ENCODE measurements at regions not wholly inside any gene's neighbourhood (a gene's known extent, or its start where the extent isn't known, plus 50 kb on each side); places are given as distances from the start of the nearest gene placed in this dataset.

DNA sequence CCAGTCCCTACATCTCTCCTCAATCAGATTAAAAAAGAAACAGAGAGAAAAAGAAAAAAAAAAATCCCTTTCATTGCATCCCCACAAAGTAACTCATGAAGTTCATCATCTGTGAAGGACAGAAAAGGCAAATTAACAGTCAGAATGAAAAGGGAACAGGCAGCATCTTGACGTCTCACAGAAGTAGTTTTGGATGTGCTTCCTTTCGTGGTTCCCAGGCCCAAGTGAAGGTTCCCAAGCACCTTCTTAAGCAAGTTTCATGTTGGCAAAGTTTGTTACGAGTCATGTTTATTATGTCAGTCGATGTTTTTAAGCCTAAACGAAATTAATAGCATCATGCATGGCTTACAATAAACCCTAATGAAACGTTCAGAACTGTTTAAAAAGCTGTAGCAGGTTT, 475.2 kb downstream of the SETD4 start:
- ATAC-seq (no peak), DNase-seq (ENCODE audit: low read depth in 1 of 2, low spot score in 1 of 2) (no peak), FAIRE-seq (no peak)
- TF ChIP-seq CHD4 (IDR thresholded peaks at IDR 0.05; ENCODE audit: borderline replicate concordance) (no peak), NR3C1 (IDR thresholded peaks at IDR 0.05) (no peak), CBX8 (IDR thresholded peaks at IDR 0.05) (no peak), RCOR1 (IDR thresholded peaks at IDR 0.05; ENCODE audit: low read depth, low read length) (no peak), EHF (CRISPR knock-in tag; IDR thresholded peaks at IDR 0.05) (no peak), RARB (CRISPR knock-in tag; IDR thresholded peaks at IDR 0.05) (no peak), MAFK (IDR thresholded peaks at IDR 0.05; ENCODE audit: partially characterized antibody) (no peak), JUN (IDR thresholded peaks at IDR 0.05) (no peak), POLR2AphosphoS2 (conservative IDR thresholded peaks at IDR 0.05; ENCODE audit: low read length) (no peak), SREBF2 (IDR thresholded peaks at IDR 0.05) (no peak), FOSB (CRISPR knock-in tag; IDR thresholded peaks at IDR 0.05) (no peak), RAD21 (conservative IDR thresholded peaks at IDR 0.05 in 1 of 2, IDR thresholded peaks at IDR 0.05 in 1 of 2) (no peak), ZSCAN20 (CRISPR knock-in tag; IDR thresholded peaks at IDR 0.05) (no peak), FOSL2 (IDR thresholded peaks at IDR 0.05) (no peak), FOSL2 (CRISPR knock-in tag; IDR thresholded peaks at IDR 0.05) (no peak), BCL3 (IDR thresholded peaks at IDR 0.05) (no peak), KDM1A (IDR thresholded peaks at IDR 0.05; ENCODE audit: low read depth) (no peak)
- TF ChIP-seq, protein P1, sequence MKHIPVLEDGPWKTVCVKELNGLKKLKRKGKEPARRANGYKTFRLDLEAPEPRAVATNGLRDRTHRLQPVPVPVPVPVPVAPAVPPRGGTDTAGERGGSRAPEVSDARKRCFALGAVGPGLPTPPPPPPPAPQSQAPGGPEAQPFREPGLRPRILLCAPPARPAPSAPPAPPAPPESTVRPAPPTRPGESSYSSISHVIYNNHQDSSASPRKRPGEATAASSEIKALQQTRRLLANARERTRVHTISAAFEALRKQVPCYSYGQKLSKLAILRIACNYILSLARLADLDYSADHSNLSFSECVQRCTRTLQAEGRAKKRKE (CRISPR knock-in tag; IDR thresholded peaks at IDR 0.05; ENCODE audit: low read depth), result no peak
- H3K4me3 ChIP-seq, result no peak overlapping the region
- no peak overlapping the region for H3K27ac ChIP-seq
- no peak overlapping the region for H3K4me2 ChIP-seq
- 17% methylated on average over 6 of the region's 6 CpGs for WGBS (ENCODE audit: missing lambda C conversion rate)
- H3K9me3 ChIP-seq, result no peaks in the 10 kb centered on the region
- CTCF ChIA-PET, result no interaction called here
- no peaks in the 10 kb centered on the region for H3K4me1 ChIP-seq
- POLR2A ChIA-PET, result no interaction called here

DNA sequence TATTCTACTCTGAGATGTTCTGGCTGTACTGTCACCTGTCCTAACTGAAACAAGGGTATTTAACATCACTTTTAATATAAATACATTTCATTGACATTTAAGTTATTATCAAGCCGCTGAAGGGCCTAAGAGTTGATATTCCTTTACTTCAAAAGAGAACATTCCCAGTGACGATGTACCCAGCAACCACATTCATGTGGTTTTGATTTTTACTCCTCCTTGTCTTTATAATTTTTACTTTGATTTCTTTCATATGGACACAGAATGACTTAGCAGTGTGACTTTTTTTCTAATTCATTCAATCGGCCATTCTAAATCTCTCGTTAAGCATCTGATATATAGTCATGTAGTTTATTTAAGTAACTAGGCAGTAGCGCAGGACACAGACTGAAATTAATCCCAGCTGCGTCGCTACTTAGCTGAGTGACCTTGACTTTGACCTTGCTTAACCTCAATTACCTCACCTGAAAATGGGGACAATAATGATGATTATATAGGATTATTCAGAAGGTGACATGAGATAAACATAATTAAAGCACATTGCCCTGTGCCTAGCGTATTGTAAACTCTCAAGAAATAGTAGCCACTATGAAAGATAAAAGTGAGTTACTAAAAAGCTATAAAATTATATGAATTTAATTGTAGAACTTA, 476.6 kb downstream of the SETD4 start:
- Histone ChIP-seq H3K9me3 (no peaks in the 10 kb centered on the region), H3K4me1 (no peaks in the 10 kb centered on the region), H3K4me3 (no peak overlapping the region), H3K27ac (no peak overlapping the region), H3K4me2 (no peak overlapping the region)
- DNase-seq (ENCODE audit: low read depth in 1 of 2, low spot score in 1 of 2) (no peak), FAIRE-seq (no peak), ATAC-seq (no peak)
- CTCF ChIA-PET, result no interaction called here
- POLR2A ChIA-PET, result interaction anchor here (0.6 kb wide), 1 partner anchor 110 kb away, joined by 3 read pairs; no protein-coding TSS in a partner anchor
- 51% methylated on average over 8 of the region's 8 CpGs for WGBS (ENCODE audit: missing lambda C conversion rate)
- TF ChIP-seq BCL3 (IDR thresholded peaks at IDR 0.05) (no peak), ZSCAN20 (CRISPR knock-in tag; IDR thresholded peaks at IDR 0.05) (no peak), ESRRA (IDR thresholded peaks at IDR 0.05; ENCODE audit: borderline replicate concordance, low read length) (peak; percentile 69; the same call in 1 of the 2 replicates), NFE2L2 (conservative IDR thresholded peaks at IDR 0.05; ENCODE audit: low read length) (no peak), JUN (IDR thresholded peaks at IDR 0.05) (no peak), RFX5 (IDR thresholded peaks at IDR 0.05) (no peak)

GRCh38 chr21:35582731-35583130, 477.6 kb downstream of the SETD4 start:
- whole genome bisulfite sequencing (ENCODE audit: missing lambda C conversion rate), result 59% methylated on average over 1 of the region's 1 CpG
- no peaks in the 10 kb centered on the region for H3K9me3 ChIP-seq
- H3K4me3 ChIP-seq, result no peak overlapping the region
- no peak overlapping the region for H3K4me2 ChIP-seq
- ATAC-seq (no peak), FAIRE-seq (no peak), DNase-seq (ENCODE audit: low read depth in 1 of 2, low spot score in 1 of 2) (no peak)
- ChIA-PET CTCF (no interaction called here), POLR2A (no interaction called here)
- H3K27ac ChIP-seq, result no peak overlapping the region
- H3K4me1 ChIP-seq, result no peaks in the 10 kb centered on the region
- TF ChIP-seq CTCF (IDR thresholded peaks at IDR 0.05) (no peak), HEYL (CRISPR knock-in tag; IDR thresholded peaks at IDR 0.05) (no peak), HMGXB4 (CRISPR knock-in tag; IDR thresholded peaks at IDR 0.05; ENCODE audit: borderline replicate concordance) (no peak), MAFK (IDR thresholded peaks at IDR 0.05; ENCODE audit: partially characterized antibody) (no peak), NR3C1 (IDR thresholded peaks at IDR 0.05) (no peak), CBX2 (IDR thresholded peaks at IDR 0.05; ENCODE audit: borderline replicate concordance, low read depth) (no peak), KDM5A (IDR thresholded peaks at IDR 0.05) (no peak), EHF (CRISPR knock-in tag; IDR thresholded peaks at IDR 0.05) (no peak)
- TF ChIP-seq, protein P2, sequence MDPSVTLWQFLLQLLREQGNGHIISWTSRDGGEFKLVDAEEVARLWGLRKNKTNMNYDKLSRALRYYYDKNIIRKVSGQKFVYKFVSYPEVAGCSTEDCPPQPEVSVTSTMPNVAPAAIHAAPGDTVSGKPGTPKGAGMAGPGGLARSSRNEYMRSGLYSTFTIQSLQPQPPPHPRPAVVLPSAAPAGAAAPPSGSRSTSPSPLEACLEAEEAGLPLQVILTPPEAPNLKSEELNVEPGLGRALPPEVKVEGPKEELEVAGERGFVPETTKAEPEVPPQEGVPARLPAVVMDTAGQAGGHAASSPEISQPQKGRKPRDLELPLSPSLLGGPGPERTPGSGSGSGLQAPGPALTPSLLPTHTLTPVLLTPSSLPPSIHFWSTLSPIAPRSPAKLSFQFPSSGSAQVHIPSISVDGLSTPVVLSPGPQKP (IDR thresholded peaks at IDR 0.05; ENCODE audit: low read depth, low read length), result no peak

Measured in A549 (cell line).